ENCODE measurements at regions not wholly inside any gene's neighbourhood (a gene's known extent, or its start where the extent isn't known, plus 50 kb on each side); places are given as distances from the start of the nearest gene placed in this dataset.
"Not testable (repeated sequence)": the region's sequence is repeated elsewhere in the genome, so short reads cannot be mapped to it uniquely, and the experiment has no call there.

GRCh38 chr7:91405873-91406272 is 141.6 kb downstream of the FZD1 start:
- DNase-seq, result not testable (repeated sequence)

GRCh38 chr7:91407942-91408341 is 143.7 kb downstream of the FZD1 start:
- no peak for DNase-seq

GRCh38 chr7:91408388-91409154 is 144.3 kb downstream of the FZD1 start:
- DNase-seq, result peak; percentile 60

- no peak for DNase-seq
These were observed 146.8 kb downstream of the FZD1 start for GRCh38 chr7:91411060-91411459.

GRCh38 chr7:91412298-91412697 is 148.1 kb downstream of the FZD1 start:
- DNase-seq, result no peak

GRCh38 chr7:91414734-91415133 is 150.5 kb downstream of the FZD1 start:
- no peak for DNase-seq

GRCh38 chr7:91416155-91416865 is 152.1 kb downstream of the FZD1 start:
- no peak for DNase-seq

GRCh38 chr7:91420606-91421005 is 156.4 kb downstream of the FZD1 start:
- DNase-seq, result no peak

- DNase-seq, result no peak
These were observed 156.8 kb downstream of the FZD1 start for GRCh38 chr7:91421018-91421417.

- DNase-seq, result no peak
These were observed 160.1 kb downstream of the FZD1 start for GRCh38 chr7:91424371-91424770.

- DNase-seq, result no peak
These were observed 160.9 kb downstream of the FZD1 start for GRCh38 chr7:91425149-91425548.

GRCh38 chr7:91427051-91427450 is 162.8 kb downstream of the FZD1 start:
- DNase-seq, result no peak

- DNase-seq, result peak; percentile 53
These were observed 167.4 kb downstream of the FZD1 start for GRCh38 chr7:91431601-91432000.

GRCh38 chr7:91434836-91435235 is 170.6 kb downstream of the FZD1 start:
- peak; percentile 86 for DNase-seq

GRCh38 chr7:91435381-91436059 is 171.3 kb downstream of the FZD1 start:
- DNase-seq, result peak; percentile 58

- no peak for DNase-seq
These were observed 172.4 kb downstream of the FZD1 start for GRCh38 chr7:91436655-91437054.

- DNase-seq, result not testable (repeated sequence)
These were observed 176.0 kb downstream of the FZD1 start for GRCh38 chr7:91440198-91440597.

- DNase-seq, result no peak
These were observed 179.6 kb downstream of the FZD1 start for GRCh38 chr7:91443862-91444261.

- no peak for DNase-seq
These were observed 182.6 kb downstream of the FZD1 start for GRCh38 chr7:91446819-91447218.

- DNase-seq, result no peak
These were observed 191.2 kb downstream of the FZD1 start for GRCh38 chr7:91455411-91455810.

- DNase-seq, result no peak
These were observed 193.0 kb downstream of the FZD1 start for GRCh38 chr7:91457208-91457607.

GRCh38 chr7:91459539-91459938 is 195.3 kb downstream of the FZD1 start:
- no peak for DNase-seq

GRCh38 chr7:91462316-91462715 is 198.1 kb downstream of the FZD1 start:
- peak; percentile 10 for DNase-seq

- no peak for DNase-seq
These were observed 199.1 kb downstream of the FZD1 start for GRCh38 chr7:91463330-91463729.

Measured in fibroblast of skin of scalp (primary cell).